ENCODE measurements at regions not wholly inside any gene's neighbourhood (a gene's known extent, or its start where the extent isn't known, plus 50 kb on each side); places are given as distances from the start of the nearest gene placed in this dataset.

GRCh38 chr5:165108809-165109208 is 1603.4 kb downstream of the MAT2B start:
- H3K9me3 ChIP-seq (ENCODE audit: low read length) = no peaks in the 10 kb centered on the region
- H3K27ac ChIP-seq (ENCODE audit: low read depth, low read length, poor library complexity, severe bottlenecking) = no peak overlapping the region
- CTCF ChIA-PET (ENCODE audit: unreplicated experiment) = no interaction called here
- H3K79me2 ChIP-seq (ENCODE audit: insufficient read depth, low read depth, low read length) = no peaks in the 10 kb centered on the region
- DNase-seq (ENCODE audit: low spot score) = no peak
- no TSS peak for BruUV-seq (replicated peaks)
- POLR2A ChIA-PET = no interaction called here
- no peaks in the 10 kb centered on the region for H3K36me3 ChIP-seq (ENCODE audit: insufficient read depth, low read length)
- H3K4me3 ChIP-seq (ENCODE audit: low read depth, low read length, poor library complexity, severe bottlenecking) = no peak overlapping the region
- intact Hi-C loops (cut with micrococcal nuclease; ENCODE audit: unreplicated experiment) = no loop called here
- H3K9me2 ChIP-seq (ENCODE audit: insufficient read depth, low read length) = no peaks in the 10 kb centered on the region
- H2AFZ ChIP-seq (ENCODE audit: low read length) = no peak overlapping the region
- no peak overlapping the region for H3K4me2 ChIP-seq (ENCODE audit: low read length)
- TF ChIP-seq CTCF (conservative IDR thresholded peaks at IDR 0.05; ENCODE audit: low read length) (no peak), EZH2phosphoT487 (IDR thresholded peaks at IDR 0.05; ENCODE audit: borderline replicate concordance, low read depth, low read length) (no peak)
- H4K20me1 ChIP-seq (ENCODE audit: insufficient read depth, low read length) = no peaks in the 10 kb centered on the region
- no peaks in the 10 kb centered on the region for H3K4me1 ChIP-seq (ENCODE audit: insufficient read depth, low read length, poor library complexity, severe bottlenecking)

GRCh38 chr5:165119175-165119574 is 1613.8 kb downstream of the MAT2B start:
- Histone ChIP-seq H4K20me1 (ENCODE audit: insufficient read depth, low read length) (no peaks in the 10 kb centered on the region), H3K4me3 (ENCODE audit: low read depth, low read length, poor library complexity, severe bottlenecking) (no peak overlapping the region), H3K36me3 (ENCODE audit: insufficient read depth, low read length) (no peaks in the 10 kb centered on the region), H3K9me2 (ENCODE audit: insufficient read depth, low read length) (no peaks in the 10 kb centered on the region), H3K4me1 (ENCODE audit: insufficient read depth, low read length, poor library complexity, severe bottlenecking) (no peaks in the 10 kb centered on the region), H3K9me3 (ENCODE audit: low read length) (no peaks in the 10 kb centered on the region), H3K79me2 (ENCODE audit: insufficient read depth, low read depth, low read length) (no peaks in the 10 kb centered on the region), H3K4me2 (ENCODE audit: low read length) (no peak overlapping the region), H2AFZ (ENCODE audit: low read length) (no peak overlapping the region), H3K27ac (ENCODE audit: low read depth, low read length, poor library complexity, severe bottlenecking) (no peak overlapping the region)
- POLR2A ChIA-PET = interaction anchor here (0.7 kb wide), 1 partner anchor 14 kb away, joined by 3 read pairs; no protein-coding TSS in a partner anchor
- CTCF ChIA-PET (ENCODE audit: unreplicated experiment) = no interaction called here
- no peak for DNase-seq (ENCODE audit: low spot score)
- intact Hi-C loops (cut with micrococcal nuclease; ENCODE audit: unreplicated experiment) = no loop called here
- TF ChIP-seq CTCF (conservative IDR thresholded peaks at IDR 0.05; ENCODE audit: low read length) (no peak), EZH2phosphoT487 (IDR thresholded peaks at IDR 0.05; ENCODE audit: borderline replicate concordance, low read depth, low read length) (no peak)
- BruUV-seq (replicated peaks) = no TSS peak

- POLR2A ChIA-PET = interaction anchor here (0.7 to 1.6 kb wide), 3 partner anchors 9 to 28 kb away, joined by 3 read pairs; no protein-coding TSS in a partner anchor
- DNase-seq (ENCODE audit: low spot score) = no peak
- Histone ChIP-seq H3K27ac (ENCODE audit: low read depth, low read length, poor library complexity, severe bottlenecking) (no peak overlapping the region), H3K4me2 (ENCODE audit: low read length) (no peak overlapping the region), H3K4me3 (ENCODE audit: low read depth, low read length, poor library complexity, severe bottlenecking) (no peak overlapping the region), H3K79me2 (ENCODE audit: insufficient read depth, low read depth, low read length) (no peaks in the 10 kb centered on the region), H4K20me1 (ENCODE audit: insufficient read depth, low read length) (no peaks in the 10 kb centered on the region), H3K4me1 (ENCODE audit: insufficient read depth, low read length, poor library complexity, severe bottlenecking) (no peaks in the 10 kb centered on the region), H3K9me2 (ENCODE audit: insufficient read depth, low read length) (no peaks in the 10 kb centered on the region), H3K9me3 (ENCODE audit: low read length) (no peaks in the 10 kb centered on the region), H3K36me3 (ENCODE audit: insufficient read depth, low read length) (no peaks in the 10 kb centered on the region), H2AFZ (ENCODE audit: low read length) (no peak overlapping the region)
- intact Hi-C loops (cut with micrococcal nuclease; ENCODE audit: unreplicated experiment) = no loop called here
- no TSS peak for BruUV-seq (replicated peaks)
- CTCF ChIA-PET (ENCODE audit: unreplicated experiment) = no interaction called here
- TF ChIP-seq EZH2phosphoT487 (IDR thresholded peaks at IDR 0.05; ENCODE audit: borderline replicate concordance, low read depth, low read length) = no peak
- no peak for TF ChIP-seq CTCF (conservative IDR thresholded peaks at IDR 0.05; ENCODE audit: low read length)
Measured at GRCh38 chr5:165126598-165126997, 1621.2 kb downstream of the MAT2B start.
